Right atrium auricular region (tissue), 2 donors: ENCODE measurements at regions not wholly inside any gene's neighbourhood (a gene's known extent, or its start where the extent isn't known, plus 50 kb on each side); places are given as distances from the start of the nearest gene placed in this dataset.
A peak's percentile ranks its signal among the peaks of the same experiment; 100 is the strongest.

Source experiments
- DNase-seq: peaks from one replicate; pipeline ENCODE4 v3.0.0-alpha.2; 2019; ENCODE audit warnings: low spot score
- H3K27ac ChIP-seq, 2 donors: fragments of 200-600 bp; sonication (generic); 1 replicate in 1 of 2; 2 replicates in 1 of 2; pipeline ENCODE4 v1.5.1; 2016 to 2019
- H3K27me3 ChIP-seq, 2 donors: fragments of 200-600 bp; sonication (generic); one replicate each; pipeline versions ENCODE4 v1.5.1 to v1.6.0; 2017 to 2019
- H3K36me3 ChIP-seq: fragments of 200-600 bp; sonication (generic); one replicate; pipeline ENCODE4 v1.5.1; 2016
- H3K4me1 ChIP-seq, 2 donors: fragments of 200-600 bp; sonication (generic); one replicate each; pipeline versions ENCODE4 v1.5.1 to v1.6.0; 2017 to 2019
- H3K4me3 ChIP-seq, 2 donors: fragments of 200-600 bp; sonication (generic); 1 replicate in 1 of 2; 2 replicates in 1 of 2; pipeline ENCODE4 v1.5.1; 2017 to 2019; ENCODE audit warnings: mild to moderate bottlenecking in 1 of 2, moderate library complexity in 1 of 2
- H3K9me3 ChIP-seq, 2 donors: fragments of 200-600 bp; sonication (generic); one replicate each; pipeline ENCODE4 v1.5.1; 2019
- CTCF ChIP-seq, 2 donors: fragments of 200-600 bp; sonication (generic); IDR thresholded peaks; one replicate each; pipeline ENCODE4 v1.5.1; 2019; ENCODE audit warnings: antibody characterized with exemption in 2 of 2

GRCh38 chr12:76277480-76277879, 70.7 kb downstream of the BBS10 start:
- Histone ChIP-seq H3K36me3 (no peaks in the 10 kb centered on the region), H3K27ac (no peak overlapping the region), H3K4me3 (no peak overlapping the region), H3K4me1 (peaks cover 0 to 13% of the 10 kb centered on the region in 2 donors), H3K9me3 (no peaks in the 10 kb centered on the region), H3K27me3 (no peaks in the 10 kb centered on the region)
- no peak for TF ChIP-seq CTCF (IDR thresholded peaks at IDR 0.05)
- DNase-seq, result no peak

GRCh38 chr12:76276499-76277151, 71.6 kb downstream of the BBS10 start:
- TF ChIP-seq CTCF (IDR thresholded peaks at IDR 0.05), result no peak
- no peak for DNase-seq
- H3K27ac ChIP-seq, result peak overlapping the region in 1 of 2 donors; percentile 30
- no peaks in the 10 kb centered on the region for H3K36me3 ChIP-seq
- no peaks in the 10 kb centered on the region for H3K9me3 ChIP-seq
- no peak overlapping the region for H3K4me3 ChIP-seq
- H3K27me3 ChIP-seq, result no peaks in the 10 kb centered on the region
- H3K4me1 ChIP-seq, result peaks cover 0 to 13% of the 10 kb centered on the region in 2 donors

- no peaks in the 10 kb centered on the region for H3K27me3 ChIP-seq
- no peak for DNase-seq
- H3K9me3 ChIP-seq, result no peaks in the 10 kb centered on the region
- H3K4me3 ChIP-seq, result no peak overlapping the region
- H3K27ac ChIP-seq, result no peak overlapping the region
- H3K4me1 ChIP-seq, result peaks cover 0 to 13% of the 10 kb centered on the region in 2 donors
- no peak for TF ChIP-seq CTCF (IDR thresholded peaks at IDR 0.05)
- H3K36me3 ChIP-seq, result no peaks in the 10 kb centered on the region
Measured at GRCh38 chr12:76275511-76276093, 72.6 kb downstream of the BBS10 start.

- H3K36me3 ChIP-seq, result no peaks in the 10 kb centered on the region
- no peak for DNase-seq
- H3K27me3 ChIP-seq, result no peaks in the 10 kb centered on the region
- no peak overlapping the region for H3K27ac ChIP-seq
- H3K9me3 ChIP-seq, result no peaks in the 10 kb centered on the region
- no peak overlapping the region for H3K4me3 ChIP-seq
- H3K4me1 ChIP-seq, result peaks cover 0 to 13% of the 10 kb centered on the region in 2 donors
- TF ChIP-seq CTCF (IDR thresholded peaks at IDR 0.05), result no peak
Measured at GRCh38 chr12:76274420-76275083, 73.7 kb downstream of the BBS10 start.

GRCh38 chr12:76272287-76272686, 75.9 kb downstream of the BBS10 start:
- Histone ChIP-seq H3K27me3 (no peaks in the 10 kb centered on the region), H3K27ac (no peak overlapping the region), H3K36me3 (no peaks in the 10 kb centered on the region)

More at GRCh38 chr12:76272287-76272686, 75.9 kb downstream of the BBS10 start:
- no peak overlapping the region for H3K4me3 ChIP-seq
- H3K9me3 ChIP-seq, result no peaks in the 10 kb centered on the region
- peaks cover 0 to 17% of the 10 kb centered on the region in 2 donors for H3K4me1 ChIP-seq
- no peak for TF ChIP-seq CTCF (IDR thresholded peaks at IDR 0.05)
- DNase-seq, result no peak
